LNCaP clone FGC (cell line): ENCODE measurements at regions not wholly inside any gene's neighbourhood (a gene's known extent, or its start where the extent isn't known, plus 50 kb on each side); places are given as distances from the start of the nearest gene placed in this dataset.

ENCODE experiments used
- DNase-seq: peaks from one replicate; pipeline ENCODE4 v3.0.0-alpha.2; 2011; ENCODE audit warnings: low read depth
- H3K4me3 ChIP-seq: 2 replicates; pipeline ENCODE4 v1.5.1; 2011; ENCODE audit warnings: mild to moderate bottlenecking, low read depth, low read length, control low read depth
- CTCF ChIP-seq: IDR thresholded peaks from 2 replicates; pipeline ENCODE4 v1.5.1; 2012; ENCODE audit warnings: mild to moderate bottlenecking; ENCODE audit not compliant: control insufficient read depth, insufficient read depth; ENCODE audit errors: extremely low read depth

DNA sequence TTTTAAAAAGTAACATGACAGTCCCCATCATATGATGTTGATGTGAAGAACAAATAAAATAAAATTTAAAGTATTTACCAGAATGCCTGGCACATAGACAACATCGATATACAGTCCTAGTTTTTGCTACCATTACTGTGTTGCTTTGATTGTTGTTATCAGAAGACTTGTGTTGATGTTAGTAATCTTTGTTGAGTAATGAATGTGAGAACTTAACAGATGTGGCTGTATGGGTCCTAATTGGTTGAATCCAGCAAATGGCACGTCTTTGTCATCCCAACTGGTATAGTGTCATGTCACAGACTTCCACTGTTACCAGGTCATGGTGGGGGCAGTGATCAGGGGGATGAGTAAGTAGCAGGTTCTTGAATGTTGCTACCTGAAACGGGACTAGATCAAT lies 1151.4 kb upstream of the CDH8 start:
- no peak for TF ChIP-seq CTCF
- no peak overlapping the region for H3K4me3 ChIP-seq
- no peak for DNase-seq

GRCh38 chr16:63185235-63185780 lies 1149.1 kb upstream of the CDH8 start:
- H3K4me3 ChIP-seq = no peak overlapping the region
- no peak for TF ChIP-seq CTCF
- no peak for DNase-seq

DNA sequence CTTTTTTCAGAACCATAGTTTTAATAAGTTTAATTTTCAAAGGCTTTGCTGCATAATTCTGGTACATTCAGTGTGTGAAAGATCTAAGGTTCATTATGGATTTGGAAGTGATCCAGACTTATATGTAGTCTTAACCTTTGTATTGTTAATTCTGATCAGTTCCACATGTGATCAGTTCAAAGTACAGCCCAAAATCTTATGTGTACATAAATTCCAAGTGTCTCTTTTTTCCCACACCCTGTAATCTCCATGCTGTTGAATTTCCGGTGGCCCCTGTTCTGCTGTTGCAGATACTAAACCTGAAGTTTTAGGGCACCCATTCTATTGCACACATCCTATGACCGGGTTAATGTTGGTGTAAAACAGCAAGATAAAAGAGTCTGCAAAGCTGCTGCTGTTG lies 1147.5 kb upstream of the CDH8 start:
- H3K4me3 ChIP-seq = no peak overlapping the region
- TF ChIP-seq CTCF = no peak
- no peak for DNase-seq

- no peak for TF ChIP-seq CTCF
- no peak for DNase-seq
- no peak overlapping the region for H3K4me3 ChIP-seq
These were observed 1139.1 kb upstream of the CDH8 start for GRCh38 chr16:63175313-63175712.

DNA sequence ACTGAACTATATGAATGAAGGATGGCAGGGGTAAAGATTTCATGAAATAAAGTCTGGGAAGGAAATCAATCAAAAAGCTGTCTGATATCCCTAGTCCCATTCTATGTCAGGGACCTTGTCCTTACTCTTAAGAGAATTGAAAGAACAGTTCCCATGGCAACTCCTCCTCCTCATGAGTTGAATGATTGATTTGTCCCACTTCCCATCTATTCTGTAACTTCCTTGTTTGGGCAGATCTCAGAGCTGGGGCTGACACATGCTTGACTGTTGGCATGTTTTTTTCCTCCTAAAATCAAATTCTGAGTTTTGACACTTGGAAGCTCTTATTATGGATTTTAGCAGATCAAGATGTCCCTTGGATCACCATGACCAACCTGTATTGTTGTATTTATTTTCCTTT lies 1138.6 kb upstream of the CDH8 start:
- H3K4me3 ChIP-seq = no peak overlapping the region

DNA sequence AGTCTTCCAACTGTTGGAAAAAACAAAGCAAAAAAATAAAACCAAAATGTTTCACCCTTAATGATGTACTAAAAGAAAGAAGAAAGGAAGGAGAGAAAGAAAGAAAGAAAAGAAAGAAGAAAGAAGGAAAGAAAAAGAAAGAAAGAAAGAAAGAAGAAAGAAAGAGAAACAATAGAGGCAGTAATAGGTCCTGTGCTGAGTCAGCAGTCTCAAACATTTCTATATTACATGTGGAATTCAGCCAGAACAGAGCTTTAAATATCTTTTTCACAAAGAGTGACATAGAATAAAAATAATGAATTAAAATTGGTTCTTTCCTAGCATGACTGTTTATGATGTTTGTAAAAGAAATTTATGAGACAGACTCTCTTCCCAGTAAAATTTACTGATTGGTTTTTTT lies 1135.3 kb upstream of the CDH8 start:
- H3K4me3 ChIP-seq = no peak overlapping the region
- TF ChIP-seq CTCF = no peak
- DNase-seq = no peak

More for the DNA sequence above, 1138.6 kb upstream of the CDH8 start:
- TF ChIP-seq CTCF = no peak
- no peak for DNase-seq

DNA sequence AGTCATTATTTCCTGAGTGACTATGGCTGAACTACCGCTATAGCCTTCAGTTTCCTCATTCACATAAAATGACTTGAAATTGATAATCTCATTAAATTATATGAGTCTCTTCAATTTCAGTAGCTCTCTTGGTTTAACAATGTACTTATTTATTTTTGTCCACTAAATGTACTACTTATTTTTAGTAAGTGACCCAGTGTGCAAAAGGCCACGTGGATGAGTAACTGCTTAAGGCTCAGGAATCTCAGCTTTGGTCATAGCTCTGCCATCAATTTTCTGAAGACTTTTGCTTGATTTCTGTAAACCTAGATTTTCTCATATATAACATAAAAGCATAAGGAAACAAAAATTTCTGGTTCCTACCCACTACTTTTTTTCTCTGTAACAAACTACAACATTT lies 1132.9 kb upstream of the CDH8 start:
- DNase-seq = no peak
- no peak for TF ChIP-seq CTCF
- H3K4me3 ChIP-seq = no peak overlapping the region
